ENCODE measurements at regions not wholly inside any gene's neighbourhood (a gene's known extent, or its start where the extent isn't known, plus 50 kb on each side); places are given as distances from the start of the nearest gene placed in this dataset.

DNA sequence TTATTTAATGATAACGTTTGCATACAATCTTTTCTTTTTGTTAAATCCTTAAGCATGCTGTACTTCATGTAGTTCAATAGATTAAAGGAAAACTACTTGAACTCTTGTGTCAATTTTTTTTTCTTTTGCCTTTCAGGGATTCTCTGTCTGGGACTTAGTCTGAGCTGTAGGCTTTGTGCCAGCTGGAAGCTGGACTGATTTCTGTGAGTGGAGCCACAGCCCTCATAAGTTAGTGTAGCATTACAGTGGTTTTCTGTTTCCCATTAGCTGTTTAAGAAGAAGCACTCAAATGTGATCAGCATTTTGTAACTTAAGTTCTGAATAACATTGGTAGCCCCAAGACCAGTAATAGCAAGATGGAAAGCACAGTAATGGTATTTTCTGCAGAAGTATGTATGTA is 330.6 kb upstream of the MEF2C start:
- TF ChIP-seq CTCF (IDR thresholded peaks at IDR 0.05; ENCODE audit: poor library complexity): no peak
- TF ChIP-seq EZH2 (IDR thresholded peaks at IDR 0.05; ENCODE audit: borderline replicate concordance): no peak
